Neural progenitor cell (in vitro differentiated cells): ENCODE measurements at regions not wholly inside any gene's neighbourhood (a gene's known extent, or its start where the extent isn't known, plus 50 kb on each side); places are given as distances from the start of the nearest gene placed in this dataset.

ENCODE experiments used
- CTCF ChIP-seq: fragments of 200-600 bp; sonication (generic); IDR thresholded peaks from 2 replicates; pipeline ENCODE4 v1.5.1; 2017; ENCODE audit warnings: antibody characterized with exemption, mild to moderate bottlenecking
- EZH2phosphoT487 ChIP-seq: fragments of 200-600 bp; sonication (generic); IDR thresholded peaks from 2 replicates; pipeline ENCODE4 v1.6.1; 2017; ENCODE audit warnings: antibody characterized with exemption

GRCh38 chr17:72426948-72427760 is 306.3 kb downstream of the SOX9 start:
- no peak for TF ChIP-seq CTCF
- no peak for TF ChIP-seq EZH2phosphoT487
